ENCODE measurements at regions not wholly inside any gene's neighbourhood (a gene's known extent, or its start where the extent isn't known, plus 50 kb on each side); places are given as distances from the start of the nearest gene placed in this dataset.

DNA sequence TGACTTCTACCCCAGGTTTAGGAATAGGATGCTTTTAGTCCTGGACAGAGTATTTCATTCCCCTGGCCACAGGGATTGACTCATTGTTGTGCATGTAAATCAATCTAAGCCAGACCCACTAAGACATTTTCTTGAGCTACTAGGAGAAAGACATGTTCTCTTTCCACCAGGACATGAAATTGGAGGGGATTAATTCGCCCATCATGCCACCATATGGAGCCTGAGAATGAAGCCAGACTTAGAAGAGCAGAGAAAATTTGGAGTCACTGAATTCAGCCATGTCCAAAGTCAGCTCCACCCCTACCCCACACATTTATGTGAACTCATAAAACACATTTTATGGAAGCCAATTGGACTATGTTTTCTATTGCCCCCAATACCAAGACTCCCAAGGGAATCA, 322.5 kb downstream of the NFIB start:
- Histone ChIP-seq H3K36me3 (ENCODE audit: control insufficient read depth in 2 of 2, extremely low read depth in 1 of 2, insufficient read depth in 2 of 2, low read length in 2 of 2) (no peaks in the 10 kb centered on the region), H3K9ac (replicated peaks; ENCODE audit: extremely low read depth, insufficient read depth, low read length) (no peak overlapping the region), H2AFZ (ENCODE audit: low read depth, low read length) (no peak overlapping the region), H3K27ac (ENCODE audit: insufficient read depth, low read depth, low read length) (no peak overlapping the region), H3K79me2 (ENCODE audit: control insufficient read depth, insufficient read depth, low read length) (no peaks in the 10 kb centered on the region), H3K4me2 (ENCODE audit: insufficient read depth, low read length) (no peak overlapping the region), H3K9me3 (replicated peaks; ENCODE audit: control insufficient read depth, insufficient read depth, low read length) (no peaks in the 10 kb centered on the region), H4K20me1 (replicated peaks; ENCODE audit: control insufficient read depth, extremely low read depth, insufficient read depth, low read length) (no peaks in the 10 kb centered on the region), H3K4me1 (ENCODE audit: control insufficient read depth, extremely low read depth, insufficient read depth, low read length) (no peaks in the 10 kb centered on the region), H3K9me1 (replicated peaks; ENCODE audit: control insufficient read depth, extremely low read depth, insufficient read depth, low read length) (no peaks in the 10 kb centered on the region), H3K4me3 (replicated peaks in 1 of 3; ENCODE audit: insufficient read depth in 1 of 3, low read depth in 1 of 3, low read length in 3 of 3) (no peak overlapping the region), H3K27me3 (ENCODE audit: control insufficient read depth in 2 of 2, insufficient read depth in 2 of 2, low read length in 2 of 2) (no peaks in the 10 kb centered on the region)
- BruUV-seq (replicated peaks), result no TSS peak
- dilution Hi-C loops (cut with MboI; ENCODE audit: extremely low pct_ligation_motif_present, low sequenced_read_pairs), result no loop called here
- intact Hi-C loops (cut with micrococcal nuclease), result no loop called here
- ChIA-PET CTCF (no interaction called here), POLR2A (no interaction called here)
- FAIRE-seq (no peak), DNase-seq (ENCODE audit: low read depth, low spot score) (no peak)
- no peak for TF ChIP-seq MYC (IDR thresholded peaks at IDR 0.05; ENCODE audit: low read depth, low read length)
- TF ChIP-seq EZH2 (IDR thresholded peaks at IDR 0.05; ENCODE audit: borderline replicate concordance, low read depth, low read length, severe bottlenecking), result no peak
- TF ChIP-seq, protein P1, sequence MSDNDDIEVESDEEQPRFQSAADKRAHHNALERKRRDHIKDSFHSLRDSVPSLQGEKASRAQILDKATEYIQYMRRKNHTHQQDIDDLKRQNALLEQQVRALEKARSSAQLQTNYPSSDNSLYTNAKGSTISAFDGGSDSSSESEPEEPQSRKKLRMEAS (IDR thresholded peaks at IDR 0.05; ENCODE audit: insufficient read depth, insufficient read length), result no peak
- no peak for TF ChIP-seq FOS (IDR thresholded peaks at IDR 0.05; ENCODE audit: borderline replicate concordance, insufficient read depth, low read length)
- TF ChIP-seq POLR2A (IDR thresholded peaks at IDR 0.05; ENCODE audit: low read depth, low read length), result no peak
- no peak for TF ChIP-seq JUN (IDR thresholded peaks at IDR 0.05; ENCODE audit: borderline replicate concordance, insufficient read depth, insufficient read length, low read depth)
- no peak for TF ChIP-seq GATA2 (IDR thresholded peaks at IDR 0.05; ENCODE audit: insufficient read depth, insufficient read length, low read depth, low read length)
- TF ChIP-seq, protein P2, sequence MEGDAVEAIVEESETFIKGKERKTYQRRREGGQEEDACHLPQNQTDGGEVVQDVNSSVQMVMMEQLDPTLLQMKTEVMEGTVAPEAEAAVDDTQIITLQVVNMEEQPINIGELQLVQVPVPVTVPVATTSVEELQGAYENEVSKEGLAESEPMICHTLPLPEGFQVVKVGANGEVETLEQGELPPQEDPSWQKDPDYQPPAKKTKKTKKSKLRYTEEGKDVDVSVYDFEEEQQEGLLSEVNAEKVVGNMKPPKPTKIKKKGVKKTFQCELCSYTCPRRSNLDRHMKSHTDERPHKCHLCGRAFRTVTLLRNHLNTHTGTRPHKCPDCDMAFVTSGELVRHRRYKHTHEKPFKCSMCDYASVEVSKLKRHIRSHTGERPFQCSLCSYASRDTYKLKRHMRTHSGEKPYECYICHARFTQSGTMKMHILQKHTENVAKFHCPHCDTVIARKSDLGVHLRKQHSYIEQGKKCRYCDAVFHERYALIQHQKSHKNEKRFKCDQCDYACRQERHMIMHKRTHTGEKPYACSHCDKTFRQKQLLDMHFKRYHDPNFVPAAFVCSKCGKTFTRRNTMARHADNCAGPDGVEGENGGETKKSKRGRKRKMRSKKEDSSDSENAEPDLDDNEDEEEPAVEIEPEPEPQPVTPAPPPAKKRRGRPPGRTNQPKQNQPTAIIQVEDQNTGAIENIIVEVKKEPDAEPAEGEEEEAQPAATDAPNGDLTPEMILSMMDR (IDR thresholded peaks at IDR 0.05; ENCODE audit: extremely low read depth in 1 of 2, insufficient read depth in 1 of 2, low read depth in 1 of 2, low read length in 2 of 2), result no peak
- no peak for TF ChIP-seq POLR2AphosphoS5 (IDR thresholded peaks at IDR 0.05; ENCODE audit: insufficient read depth, low read depth, low read length)

Measured in endothelial cell of umbilical vein (primary cell).